ENCODE measurements at regions not wholly inside any gene's neighbourhood (a gene's known extent, or its start where the extent isn't known, plus 50 kb on each side); places are given as distances from the start of the nearest gene placed in this dataset.

- peak; percentile 64 for TF ChIP-seq CTCF (IDR thresholded peaks at IDR 0.05)
- no peak for DNase-seq (ENCODE audit: extremely low spot score, unreplicated experiment)
- no peak overlapping the region for H3K4me3 Mint-ChIP-seq (ENCODE audit: unreplicated experiment)
- no peaks in the 10 kb centered on the region for H3K9me3 Mint-ChIP-seq (ENCODE audit: unreplicated experiment)
- H3K36me3 Mint-ChIP-seq (ENCODE audit: unreplicated experiment) = no peaks in the 10 kb centered on the region
- H3K27me3 Mint-ChIP-seq (ENCODE audit: unreplicated experiment) = peaks cover 34% of the 10 kb centered on the region
- no peaks in the 10 kb centered on the region for H3K4me1 Mint-ChIP-seq (ENCODE audit: unreplicated experiment)
- no peak overlapping the region for H3K27ac Mint-ChIP-seq (ENCODE audit: unreplicated experiment)
Observed at GRCh38 chr6:138004430-138005287, 102.6 kb downstream of the PERP start.

- Mint-ChIP-seq H3K27me3 (ENCODE audit: unreplicated experiment) (peaks cover 28% of the 10 kb centered on the region), H3K27ac (ENCODE audit: unreplicated experiment) (no peak overlapping the region), H3K4me1 (ENCODE audit: unreplicated experiment) (no peaks in the 10 kb centered on the region), H3K36me3 (ENCODE audit: unreplicated experiment) (no peaks in the 10 kb centered on the region), H3K9me3 (ENCODE audit: unreplicated experiment) (no peaks in the 10 kb centered on the region), H3K4me3 (ENCODE audit: unreplicated experiment) (no peak overlapping the region)
- DNase-seq (ENCODE audit: extremely low spot score, unreplicated experiment) = no peak
- no peak for TF ChIP-seq CTCF (IDR thresholded peaks at IDR 0.05)
Observed at GRCh38 chr6:138005846-138006245, 101.4 kb downstream of the PERP start.

GRCh38 chr6:138007014-138007472 lies 100.2 kb downstream of the PERP start:
- H3K36me3 Mint-ChIP-seq (ENCODE audit: unreplicated experiment) = no peaks in the 10 kb centered on the region
- no peaks in the 10 kb centered on the region for H3K9me3 Mint-ChIP-seq (ENCODE audit: unreplicated experiment)
- peaks cover 26% of the 10 kb centered on the region for H3K27me3 Mint-ChIP-seq (ENCODE audit: unreplicated experiment)
- peak; percentile 64 for TF ChIP-seq CTCF (IDR thresholded peaks at IDR 0.05)
- H3K27ac Mint-ChIP-seq (ENCODE audit: unreplicated experiment) = no peak overlapping the region
- H3K4me1 Mint-ChIP-seq (ENCODE audit: unreplicated experiment) = no peaks in the 10 kb centered on the region
- DNase-seq (ENCODE audit: extremely low spot score, unreplicated experiment) = no peak
- H3K4me3 Mint-ChIP-seq (ENCODE audit: unreplicated experiment) = no peak overlapping the region

- Mint-ChIP-seq H3K27me3 (ENCODE audit: unreplicated experiment) (peaks cover 19% of the 10 kb centered on the region), H3K9me3 (ENCODE audit: unreplicated experiment) (no peaks in the 10 kb centered on the region), H3K4me3 (ENCODE audit: unreplicated experiment) (no peak overlapping the region), H3K4me1 (ENCODE audit: unreplicated experiment) (no peaks in the 10 kb centered on the region), H3K27ac (ENCODE audit: unreplicated experiment) (no peak overlapping the region), H3K36me3 (ENCODE audit: unreplicated experiment) (no peaks in the 10 kb centered on the region)
- no peak for TF ChIP-seq CTCF (IDR thresholded peaks at IDR 0.05)
- no peak for DNase-seq (ENCODE audit: extremely low spot score, unreplicated experiment)
Observed at GRCh38 chr6:138008791-138009190, 98.4 kb downstream of the PERP start.

- Mint-ChIP-seq H3K4me1 (ENCODE audit: unreplicated experiment) (no peaks in the 10 kb centered on the region), H3K27me3 (ENCODE audit: unreplicated experiment) (peaks cover under 1% of the 10 kb centered on the region), H3K9me3 (ENCODE audit: unreplicated experiment) (no peaks in the 10 kb centered on the region), H3K4me3 (ENCODE audit: unreplicated experiment) (no peak overlapping the region), H3K27ac (ENCODE audit: unreplicated experiment) (no peak overlapping the region), H3K36me3 (ENCODE audit: unreplicated experiment) (no peaks in the 10 kb centered on the region)
- TF ChIP-seq CTCF (IDR thresholded peaks at IDR 0.05) = no peak
- no peak for DNase-seq (ENCODE audit: extremely low spot score, unreplicated experiment)
Observed at GRCh38 chr6:138011413-138011812, 95.8 kb downstream of the PERP start.
